ENCODE measurements at regions not wholly inside any gene's neighbourhood (a gene's known extent, or its start where the extent isn't known, plus 50 kb on each side); places are given as distances from the start of the nearest gene placed in this dataset.

GRCh38 chr5:10920400-10920799 is 159.4 kb upstream of the DAP start:
- TF ChIP-seq CTCF (conservative IDR thresholded peaks at IDR 0.05 in 1 of 2, IDR thresholded peaks at IDR 0.05 in 1 of 2; ENCODE audit: low read depth in 1 of 2, low read length in 2 of 2) (no peak), EZH2 (IDR thresholded peaks at IDR 0.05; ENCODE audit: low read length, missing control alignments) (no peak)
